ENCODE measurements at regions not wholly inside any gene's neighbourhood (a gene's known extent, or its start where the extent isn't known, plus 50 kb on each side); places are given as distances from the start of the nearest gene placed in this dataset.

DNA sequence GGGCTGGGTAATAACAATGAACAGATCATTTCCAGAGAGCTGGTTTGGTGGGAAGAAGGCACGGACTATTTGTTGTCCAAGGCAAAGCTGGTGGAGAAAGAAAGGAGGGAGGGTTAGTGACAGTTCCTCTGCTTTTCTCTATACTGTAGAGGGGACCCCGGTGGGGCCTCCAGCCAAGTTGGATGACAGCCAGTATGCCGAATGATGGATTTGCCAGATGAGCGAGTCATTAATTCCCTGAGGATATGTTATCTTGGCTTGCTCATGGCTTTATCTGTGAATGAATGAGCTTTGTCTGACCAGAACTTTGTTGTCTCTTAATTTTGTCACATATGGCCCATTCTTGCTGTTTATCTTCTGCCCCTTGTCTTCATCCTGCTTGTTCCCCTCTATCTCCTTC is 158.6 kb upstream of the GLRA1 start:
- TF ChIP-seq POLR2A (IDR thresholded peaks at IDR 0.05; ENCODE audit: low read length) (no peak), GATA1 (IDR thresholded peaks at IDR 0.05; ENCODE audit: low read depth, low read length) (no peak)

Data from erythroblast (primary cell).